Liver (tissue), 8 donors: ENCODE measurements at regions not wholly inside any gene's neighbourhood (a gene's known extent, or its start where the extent isn't known, plus 50 kb on each side); places are given as distances from the start of the nearest gene placed in this dataset.

ENCODE experiments used
- DNase-seq: peaks from one replicate; pipeline ENCODE4 v3.0.0-alpha.2; 2017; ENCODE audit warnings: low spot score
- H3K27ac ChIP-seq, 2 donors: one replicate each; pipeline ENCODE4 v1.7.0; 2013; ENCODE audit warnings: inconsistent platforms in 2 of 2, low read length in 2 of 2, control low read depth in 1 of 2, low read depth in 1 of 2, mild to moderate bottlenecking in 1 of 2
- H3K27me3 ChIP-seq, 4 donors: one replicate each; pipeline versions ENCODE4 v1.6.1 to v1.7.0; 2013; ENCODE audit warnings: low read length in 3 of 4, inconsistent platforms in 1 of 4, mild to moderate bottlenecking in 1 of 4, moderate library complexity in 1 of 4; ENCODE audit not compliant: control insufficient read depth in 4 of 4, insufficient read depth in 4 of 4
- H3K36me3 ChIP-seq, 4 donors: one replicate each; pipeline versions ENCODE4 v1.6.1 to v1.7.0; 2013; ENCODE audit warnings: low read length in 3 of 4, mild to moderate bottlenecking in 3 of 4, low read depth in 1 of 4, moderate library complexity in 1 of 4; ENCODE audit not compliant: control insufficient read depth in 4 of 4, insufficient read depth in 3 of 4
- H3K4me1 ChIP-seq, 4 donors: one replicate each; pipeline versions ENCODE4 v1.6.1 to v1.7.0; 2013; ENCODE audit warnings: low read length in 3 of 4, mild to moderate bottlenecking in 3 of 4, moderate library complexity in 1 of 4; ENCODE audit not compliant: control insufficient read depth in 4 of 4, insufficient read depth in 4 of 4
- H3K4me3 ChIP-seq, 3 donors: one replicate each; pipeline versions ENCODE4 v1.6.1 to v1.7.0; 2013; ENCODE audit warnings: low read length in 3 of 3, control low read depth in 1 of 3, low read depth in 1 of 3, mild to moderate bottlenecking in 1 of 3
- H3K9ac ChIP-seq, 2 donors: one replicate each; pipeline ENCODE4 v1.7.0; 2013; ENCODE audit warnings: low read length in 2 of 2, mild to moderate bottlenecking in 2 of 2, moderate library complexity in 2 of 2, control low read depth in 1 of 2, low read depth in 1 of 2
- H3K9me3 ChIP-seq, 4 donors: one replicate each; pipeline versions ENCODE4 v1.6.1 to v1.7.0; 2013; ENCODE audit warnings: low read length in 3 of 4; ENCODE audit not compliant: control insufficient read depth in 4 of 4
- ATF3 ChIP-seq: IDR thresholded peaks from 2 replicates; pipeline ENCODE4 v1.6.1; 2016; ENCODE audit warnings: antibody characterized with exemption
- CTCF ChIP-seq: fragments of 150-350 bp; IDR thresholded peaks from 2 replicates; pipeline ENCODE4 v1.5.1; 2017; ENCODE audit warnings: improper control_type of control experiment, low read depth, low read length; ENCODE audit not compliant: missing input control
- EGR1 ChIP-seq, 2 donors: IDR thresholded peaks; 2 replicates each; pipeline ENCODE4 v1.6.1; 2016 to 2018; ENCODE audit warnings: antibody characterized with exemption in 2 of 2, low read depth in 2 of 2
- FOXA1 ChIP-seq: IDR thresholded peaks from 2 replicates; pipeline ENCODE4 v1.6.1; 2016; ENCODE audit warnings: antibody characterized with exemption
- FOXA2 ChIP-seq: IDR thresholded peaks from 2 replicates; pipeline ENCODE4 v1.6.1; 2016; ENCODE audit warnings: antibody characterized with exemption
- GABPA ChIP-seq, 2 donors: IDR thresholded peaks in 1 of 2; conservative IDR thresholded peaks in 1 of 2; 2 replicates each; pipeline ENCODE4 v1.6.1; 2016; ENCODE audit warnings: antibody characterized with exemption in 2 of 2, mild to moderate bottlenecking in 1 of 2, moderate library complexity in 1 of 2
- HNF4A ChIP-seq, 2 donors: conservative IDR thresholded peaks; 2 replicates each; pipeline ENCODE4 v1.6.1; 2016; ENCODE audit warnings: antibody characterized with exemption in 2 of 2, mild to moderate bottlenecking in 2 of 2
- HNF4G ChIP-seq: IDR thresholded peaks from 2 replicates; pipeline ENCODE4 v1.6.1; 2016; ENCODE audit warnings: antibody characterized with exemption
- JUND ChIP-seq, 2 donors: IDR thresholded peaks; 2 replicates each; pipeline ENCODE4 v1.6.1; 2016; ENCODE audit warnings: antibody characterized with exemption in 2 of 2
- NR2F2 ChIP-seq: IDR thresholded peaks from 2 replicates; pipeline ENCODE4 v1.6.1; 2016; ENCODE audit warnings: antibody characterized with exemption
- REST ChIP-seq: IDR thresholded peaks from 2 replicates; pipeline ENCODE4 v1.6.1; 2016; ENCODE audit warnings: antibody characterized with exemption, mild to moderate bottlenecking
- RXRA ChIP-seq, 2 donors: IDR thresholded peaks; 2 replicates each; pipeline ENCODE4 v1.6.1; 2017 to 2018; ENCODE audit warnings: antibody characterized with exemption in 2 of 2, mild to moderate bottlenecking in 1 of 2
- TAF1 ChIP-seq: conservative IDR thresholded peaks from 2 replicates; pipeline ENCODE4 v1.6.1; 2016; ENCODE audit warnings: antibody characterized with exemption, mild to moderate bottlenecking
- WGBS: extraction: QIAGEN DNeasy Blood & Tissue Kit; methylation state at CpG from one replicate; pipeline ENCODE4 v1.1.7; 2013; 5-methylcytosine and 5-hydroxymethylcytosine counted together
- donor health status: healthy.
- donor health status: healthy.
- donor health status: healthy.
- donor health status: healthy.
- donor health status: healthy.

GRCh38 chr4:7136351-7136750 is 56.0 kb upstream of the SORCS2 start:
- Histone ChIP-seq H3K36me3 (no peaks in the 10 kb centered on the region), H3K4me1 (peaks cover 0 to 2% (median 0%) of the 10 kb centered on the region in 4 donors), H3K9ac (no peak overlapping the region), H3K27ac (no peak overlapping the region), H3K9me3 (peaks cover 0 to 2% (median 0%) of the 10 kb centered on the region in 4 donors), H3K4me3 (no peak overlapping the region), H3K27me3 (no peaks in the 10 kb centered on the region)
- 74% methylated on average over 9 of the region's 9 CpGs for WGBS
- DNase-seq = no peak
- TF ChIP-seq TAF1 = no peak
- no peak for TF ChIP-seq REST
- no peak for TF ChIP-seq EGR1 (IDR thresholded peaks at IDR 0.05; ENCODE audit: low read depth in 2 of 2)
- no peak for TF ChIP-seq JUND (IDR thresholded peaks at IDR 0.05)
- no peak for TF ChIP-seq NR2F2
- TF ChIP-seq FOXA2 = no peak
- TF ChIP-seq HNF4G = no peak

GRCh38 chr4:7135389-7135746 is 57.0 kb upstream of the SORCS2 start:
- Histone ChIP-seq H3K9me3 (peaks cover 0 to 2% (median 0%) of the 10 kb centered on the region in 4 donors), H3K4me3 (no peak overlapping the region), H3K27ac (no peak overlapping the region), H3K27me3 (no peaks in the 10 kb centered on the region), H3K9ac (no peak overlapping the region), H3K36me3 (no peaks in the 10 kb centered on the region), H3K4me1 (peaks cover 0 to 2% (median 0%) of the 10 kb centered on the region in 4 donors)
- WGBS = 70% methylated on average over 13 of the region's 13 CpGs
- no peak for DNase-seq
- TF ChIP-seq EGR1 (IDR thresholded peaks at IDR 0.05; ENCODE audit: low read depth in 2 of 2) (no peak), JUND (IDR thresholded peaks at IDR 0.05) (no peak), RXRA (IDR thresholded peaks at IDR 0.05) (no peak), HNF4A (conservative IDR thresholded peaks at IDR 0.05) (no peak), FOXA1 (no peak), GABPA (IDR thresholded peaks at IDR 0.05 in 1 of 2, conservative IDR thresholded peaks at IDR 0.05 in 1 of 2) (no peak), ATF3 (no peak), HNF4G (no peak), FOXA2 (no peak), CTCF (no peak), REST (no peak)
